Gastrocnemius medialis (tissue), 4 donors: ENCODE measurements at regions not wholly inside any gene's neighbourhood (a gene's known extent, or its start where the extent isn't known, plus 50 kb on each side); places are given as distances from the start of the nearest gene placed in this dataset.

Experiments
- CTCF ChIP-seq, 5 experiments: fragments of 450-650 bp in 3 of 5; fragments of 200-600 bp in 2 of 5; sonication (generic) in 2 of 5; IDR thresholded peaks in 4 of 5; conservative IDR thresholded peaks in 1 of 5; 1 replicate in 4 of 5; 2 replicates in 1 of 5; pipeline ENCODE4 v1.5.1; 2016 to 2019; ENCODE audit warnings: antibody characterized with exemption in 5 of 5, mild to moderate bottlenecking in 3 of 5, moderate library complexity in 3 of 5
- POLR2A ChIP-seq, 2 donors: fragments of 450-650 bp; IDR thresholded peaks; one replicate each; pipeline ENCODE4 v1.6.1; 2017; ENCODE audit warnings: antibody characterized with exemption in 2 of 2, mild to moderate bottlenecking in 2 of 2, moderate library complexity in 2 of 2

- TF ChIP-seq CTCF (IDR thresholded peaks at IDR 0.05 in 4 of 5, conservative IDR thresholded peaks at IDR 0.05 in 1 of 5) (no peak), POLR2A (IDR thresholded peaks at IDR 0.05) (no peak)
Measured at GRCh38 chr9:115313545-115313944, 195.6 kb upstream of the TNC start.
